ENCODE measurements at regions not wholly inside any gene's neighbourhood (a gene's known extent, or its start where the extent isn't known, plus 50 kb on each side); places are given as distances from the start of the nearest gene placed in this dataset.

GRCh38 chr10:128714644-128715415 lies 588.6 kb upstream of the MKI67 start:
- ChIA-PET POLR2A (no interaction called here), CTCF (ENCODE audit: low intra/inter-chr PET ratio, low total read pairs) (no interaction called here)
- H2AFZ ChIP-seq (ENCODE audit: low read length): no peak overlapping the region
- no peak overlapping the region for H3K27ac ChIP-seq (ENCODE audit: extremely low read length, insufficient read depth, low read length)
- H3K9me3 ChIP-seq (ENCODE audit: low read length): no peaks in the 10 kb centered on the region
- ATAC-seq (no peak), FAIRE-seq (no peak), DNase-seq (ENCODE audit: low spot score) (no peak)
- intact Hi-C loops (cut with micrococcal nuclease; ENCODE audit: unreplicated experiment): no loop called here
- H3K4me1 ChIP-seq (ENCODE audit: insufficient read depth, low read length): no peaks in the 10 kb centered on the region
- no peaks in the 10 kb centered on the region for H3K79me2 ChIP-seq (ENCODE audit: insufficient read depth, low read length)
- no peaks in the 10 kb centered on the region for H4K20me1 ChIP-seq (ENCODE audit: insufficient read depth, low read length)
- no TSS peak for BruUV-seq (replicated peaks)
- no peak overlapping the region for H3K4me2 ChIP-seq (ENCODE audit: low read depth, low read length)
- in situ Hi-C loops (cut with HindIII; ENCODE audit: extremely low pct_ligation_motif_present, low pct_unique_long_range_greater_than_20kb): no loop called here
- WGBS (ENCODE audit: low lambda C conversion rate): 5% methylated on average over 12 of the region's 12 CpGs
- H3K9ac ChIP-seq (ENCODE audit: insufficient read depth, low read depth, low read length): no peak overlapping the region
- no peak for TF ChIP-seq DZIP1 (CRISPR knock-in tag; IDR thresholded peaks at IDR 0.05)
- no peak for TF ChIP-seq DDIT3 (CRISPR knock-in tag; IDR thresholded peaks at IDR 0.05)
- H3K27me3 ChIP-seq (ENCODE audit: control insufficient read depth in 1 of 2, insufficient read depth in 2 of 2, low read length in 2 of 2): peaks cover 6 to 36% of the 10 kb centered on the region in 2 experiments; a peak in 4 of 5 replicates
- no peaks in the 10 kb centered on the region for H3K36me3 ChIP-seq (replicated peaks in 1 of 2; ENCODE audit: control insufficient read depth in 1 of 2, insufficient read depth in 2 of 2, low read length in 2 of 2)
- H3K4me3 ChIP-seq (replicated peaks in 1 of 3; ENCODE audit: insufficient read depth in 1 of 3, low read depth in 2 of 3, low read length in 3 of 3): no peak overlapping the region

GRCh38 chr10:128716181-128716580 lies 590.0 kb upstream of the MKI67 start:
- CTCF ChIA-PET (ENCODE audit: low intra/inter-chr PET ratio, low total read pairs): no interaction called here
- BruUV-seq (replicated peaks): no TSS peak
- H3K27ac ChIP-seq (ENCODE audit: extremely low read length, insufficient read depth, low read length): no peak overlapping the region
- H3K4me1 ChIP-seq (ENCODE audit: insufficient read depth, low read length): no peaks in the 10 kb centered on the region
- no peak for FAIRE-seq
- no peaks in the 10 kb centered on the region for H3K36me3 ChIP-seq (replicated peaks in 1 of 2; ENCODE audit: control insufficient read depth in 1 of 2, insufficient read depth in 2 of 2, low read length in 2 of 2)
- no peak overlapping the region for H3K9ac ChIP-seq (ENCODE audit: insufficient read depth, low read depth, low read length)
- H2AFZ ChIP-seq (ENCODE audit: low read length): no peak overlapping the region
- peaks cover 4 to 36% of the 10 kb centered on the region in 2 experiments; a peak in 4 of 5 replicates for H3K27me3 ChIP-seq (ENCODE audit: control insufficient read depth in 1 of 2, insufficient read depth in 2 of 2, low read length in 2 of 2)
- no peak overlapping the region for H3K4me3 ChIP-seq (replicated peaks in 1 of 3; ENCODE audit: insufficient read depth in 1 of 3, low read depth in 2 of 3, low read length in 3 of 3)
- POLR2A ChIA-PET: no interaction called here
- 55% methylated on average over 9 of the region's 9 CpGs for WGBS (ENCODE audit: low lambda C conversion rate)
- DNase-seq (ENCODE audit: low spot score): no peak
- no peaks in the 10 kb centered on the region for H3K79me2 ChIP-seq (ENCODE audit: insufficient read depth, low read length)
- H4K20me1 ChIP-seq (ENCODE audit: insufficient read depth, low read length): no peaks in the 10 kb centered on the region
- no peak for ATAC-seq
- in situ Hi-C loops (cut with HindIII; ENCODE audit: extremely low pct_ligation_motif_present, low pct_unique_long_range_greater_than_20kb) (no loop called here), intact Hi-C loops (cut with micrococcal nuclease; ENCODE audit: unreplicated experiment) (no loop called here)
- no peaks in the 10 kb centered on the region for H3K9me3 ChIP-seq (ENCODE audit: low read length)
- no peak for TF ChIP-seq ATM (IDR thresholded peaks at IDR 0.05; ENCODE audit: borderline replicate concordance)
- no peak for TF ChIP-seq BCL6 (CRISPR knock-in tag; IDR thresholded peaks at IDR 0.05)
- peak; percentile 24; the same call in 1 of the 2 replicates for TF ChIP-seq ZKSCAN1 (IDR thresholded peaks at IDR 0.05; ENCODE audit: low read length)
- H3K4me2 ChIP-seq (ENCODE audit: low read depth, low read length): no peak overlapping the region

Measured in HepG2 (cell line).